ENCODE measurements at regions not wholly inside any gene's neighbourhood (a gene's known extent, or its start where the extent isn't known, plus 50 kb on each side); places are given as distances from the start of the nearest gene placed in this dataset.

DNA sequence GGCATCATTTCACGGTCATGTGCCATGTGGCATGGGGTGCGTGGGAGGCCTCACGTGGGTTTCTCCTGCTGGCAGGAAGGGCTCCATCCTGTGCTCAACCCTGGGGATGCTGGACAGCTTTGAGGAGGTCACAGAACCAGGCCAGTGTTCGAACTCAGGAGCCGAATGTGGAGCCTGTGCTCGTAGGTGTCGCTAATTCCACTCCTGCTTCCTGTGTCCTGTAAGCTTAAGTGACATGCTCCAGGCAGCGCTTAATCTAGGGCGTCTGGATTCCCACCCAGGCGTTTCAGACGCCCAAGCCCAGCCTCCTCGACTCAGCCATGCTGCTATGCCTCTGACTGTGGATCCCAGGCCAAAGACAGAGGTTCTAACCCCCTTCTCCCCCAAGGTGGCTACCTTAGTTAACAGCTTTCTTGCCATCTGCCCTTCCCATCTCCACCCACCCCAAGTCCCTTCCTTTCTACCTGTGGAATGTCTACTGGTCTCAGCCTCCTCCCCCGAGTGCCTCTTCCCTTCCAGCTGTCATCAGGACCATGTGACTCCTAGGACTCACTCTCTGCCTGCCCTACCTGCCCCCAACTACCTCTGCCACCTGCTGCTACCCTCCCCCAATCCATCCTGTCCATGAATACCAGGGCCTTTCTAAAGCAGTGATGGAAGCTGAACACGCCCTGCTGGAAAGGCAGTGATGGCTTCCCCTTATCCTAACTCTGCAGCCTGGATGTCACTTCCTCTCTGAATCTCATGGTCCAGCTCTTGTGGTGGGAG lies 255.1 kb downstream of the CDH26 start:
- DNase-seq (ENCODE audit: low read depth) = no peak

DNA sequence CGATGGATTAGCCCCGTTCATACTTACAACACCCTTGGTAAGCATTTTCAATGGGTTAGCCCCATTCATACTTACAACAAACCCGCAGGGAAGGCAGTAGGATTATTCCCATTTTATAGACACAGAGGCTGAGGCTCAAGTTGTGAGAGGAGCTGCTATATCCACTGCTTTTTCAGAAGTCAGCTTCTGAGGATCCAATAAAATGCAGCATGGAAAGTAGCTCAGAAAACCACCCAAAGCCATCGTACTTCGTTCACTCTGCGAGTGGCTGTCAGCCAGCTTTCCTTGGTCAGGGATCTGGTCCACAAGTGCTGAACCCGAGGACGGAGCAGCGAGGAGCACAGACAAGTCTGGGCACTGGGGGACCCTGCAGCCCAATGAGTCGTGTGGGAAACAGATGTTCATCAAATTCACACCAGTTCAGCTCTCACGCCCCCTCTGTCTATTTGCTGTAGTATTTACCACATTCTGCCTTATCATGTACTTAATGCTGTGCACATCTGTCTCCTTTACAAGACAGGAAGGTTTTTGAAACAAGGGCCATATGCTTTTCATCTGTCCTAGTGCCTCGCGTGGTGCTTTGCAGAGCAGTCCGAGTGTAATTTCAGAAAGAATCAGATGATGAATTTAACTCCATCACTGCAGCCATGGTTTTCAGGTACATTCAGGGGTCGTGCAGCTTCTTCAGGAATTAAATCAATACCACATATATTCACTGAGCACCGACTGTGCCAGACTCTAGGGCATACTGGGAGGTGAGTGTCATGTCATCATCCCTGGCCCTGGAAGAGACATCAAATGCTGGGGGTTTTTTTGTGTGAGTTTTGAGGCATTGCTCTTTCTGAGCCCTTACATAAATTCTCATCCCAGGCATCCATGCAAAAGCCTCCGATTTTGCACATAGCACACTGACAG lies 256.9 kb downstream of the CDH26 start:
- DNase-seq (ENCODE audit: low read depth) = no peak

DNA sequence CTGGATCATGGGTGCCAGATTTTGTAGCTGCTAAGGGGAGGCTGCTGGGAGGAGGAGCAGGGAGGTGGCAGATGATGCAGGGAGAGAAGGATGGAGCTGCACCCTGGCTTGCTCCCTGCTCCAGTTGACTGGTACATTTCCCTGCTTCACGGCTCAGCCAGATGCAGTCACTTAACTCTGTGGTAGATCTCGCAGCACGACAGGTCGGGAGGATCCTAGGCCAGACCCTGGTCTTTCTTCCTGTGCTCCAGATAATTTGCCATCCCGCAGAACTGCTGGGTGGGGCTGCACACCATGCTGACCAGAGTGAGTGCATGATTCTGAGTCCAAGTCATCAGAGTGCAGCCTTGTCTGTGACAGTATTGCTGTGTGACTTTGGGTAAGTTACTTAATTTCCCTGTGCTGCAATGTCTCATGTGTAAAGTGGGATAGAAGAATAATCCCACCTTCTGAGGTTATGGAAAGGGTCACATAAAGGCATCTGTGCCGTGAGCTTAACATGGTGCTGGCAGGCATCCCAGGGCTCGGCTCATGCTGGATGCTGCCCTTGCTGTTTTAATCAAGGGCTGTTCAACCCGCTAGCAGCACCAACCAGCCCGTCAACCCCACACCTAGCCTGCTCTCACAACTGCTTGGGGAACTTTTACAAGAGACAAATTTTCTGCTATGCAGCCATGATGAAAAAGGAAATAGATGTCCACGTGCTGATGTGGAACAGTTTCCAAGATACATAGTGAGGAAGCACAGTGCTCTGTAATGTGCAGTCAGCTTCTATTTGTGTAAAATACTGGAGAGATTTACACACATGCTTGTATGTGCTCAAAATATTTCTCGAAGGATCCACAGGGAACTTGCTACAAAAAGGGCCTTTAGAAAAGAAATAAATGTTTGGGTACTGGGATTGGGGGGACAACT lies 257.9 kb downstream of the CDH26 start:
- DNase-seq (ENCODE audit: low read depth) = no peak

DNA sequence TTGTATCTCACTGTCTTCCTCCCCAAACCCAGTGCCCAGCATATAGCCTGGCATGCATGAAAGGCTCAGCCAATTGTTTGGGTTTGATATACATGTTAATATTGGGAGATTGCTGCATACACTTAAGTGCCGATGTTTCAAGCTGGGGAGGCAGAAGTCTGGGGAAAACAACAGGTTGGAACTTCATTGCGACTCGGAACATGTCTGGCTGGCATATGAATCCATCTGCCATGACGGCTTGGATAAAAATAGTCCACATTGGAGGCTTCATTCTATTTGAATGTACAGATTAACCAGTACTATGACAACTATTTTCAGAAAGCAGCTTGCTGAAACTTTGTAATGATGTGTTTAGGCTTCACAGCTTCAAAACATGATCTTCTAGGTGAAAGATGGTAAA lies 261.0 kb downstream of the CDH26 start:
- DNase-seq (ENCODE audit: low read depth) = no peak

DNA sequence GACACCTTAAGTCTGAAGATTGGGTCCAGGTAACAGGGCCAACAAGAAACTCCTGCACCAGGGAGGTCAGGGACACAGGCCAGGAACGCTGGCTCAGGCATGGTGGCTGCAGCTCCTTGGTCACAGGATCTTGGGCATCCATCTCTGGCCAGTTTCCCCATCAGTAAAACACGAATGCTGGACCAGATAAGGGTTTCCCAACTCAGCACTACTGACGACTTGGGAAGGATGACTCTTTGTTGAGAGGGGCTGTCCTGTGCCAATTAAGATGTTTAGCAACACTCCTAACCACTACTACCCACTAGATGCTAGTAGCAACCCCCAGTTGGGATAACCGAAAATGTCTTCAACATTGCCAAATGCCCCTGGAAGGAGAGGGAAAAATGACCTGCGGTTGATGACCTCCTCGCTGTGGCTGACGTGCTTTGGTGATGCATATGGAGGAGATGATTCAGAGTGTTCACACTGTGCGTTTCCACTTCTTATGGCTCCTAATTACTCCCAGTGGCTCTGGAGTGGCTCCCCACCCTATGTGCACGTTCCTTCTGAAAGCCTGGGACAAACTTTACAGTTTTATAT lies 261.9 kb downstream of the CDH26 start:
- no peak for DNase-seq (ENCODE audit: low read depth)

DNA sequence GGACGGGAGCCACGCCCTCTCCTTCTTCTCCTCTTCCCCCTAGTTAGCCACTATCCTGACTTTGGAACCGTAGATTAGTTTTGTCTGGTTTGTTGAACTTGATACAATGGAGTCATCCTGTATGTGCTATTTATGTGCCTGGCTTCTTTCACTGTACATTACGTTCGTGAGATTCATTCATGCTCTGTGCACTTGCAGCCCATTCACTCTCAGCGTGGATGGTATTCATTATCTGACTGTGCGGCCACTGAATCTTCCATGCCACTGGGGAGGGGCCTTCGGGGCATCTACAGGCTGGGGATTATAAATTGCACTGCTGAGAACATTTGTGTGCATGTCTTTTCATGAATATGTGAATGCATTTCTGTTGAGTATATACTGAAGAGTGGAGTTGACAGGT lies 262.5 kb downstream of the CDH26 start:
- DNase-seq (ENCODE audit: low read depth) = no peak

DNA sequence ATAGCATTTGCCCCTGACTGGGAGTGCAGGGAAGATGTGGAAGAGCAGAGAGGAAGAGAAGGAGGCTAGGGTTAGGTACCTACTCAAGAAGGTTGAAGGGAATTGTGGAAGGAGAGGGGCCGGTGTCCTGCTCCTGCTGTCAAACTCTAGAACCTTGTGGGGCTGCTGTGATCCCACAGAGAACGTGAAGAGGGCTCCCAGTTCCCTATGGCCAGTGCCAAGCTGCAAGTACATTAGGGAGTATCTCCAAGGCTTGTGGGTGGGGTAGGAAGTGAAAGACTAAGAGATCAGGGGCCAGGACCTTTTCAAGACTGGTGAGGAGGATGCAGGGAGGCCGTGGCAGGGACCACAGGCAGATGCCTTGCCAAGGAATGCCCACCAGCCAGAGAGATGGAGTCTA lies 263.4 kb downstream of the CDH26 start:
- no peak for DNase-seq (ENCODE audit: low read depth)

DNA sequence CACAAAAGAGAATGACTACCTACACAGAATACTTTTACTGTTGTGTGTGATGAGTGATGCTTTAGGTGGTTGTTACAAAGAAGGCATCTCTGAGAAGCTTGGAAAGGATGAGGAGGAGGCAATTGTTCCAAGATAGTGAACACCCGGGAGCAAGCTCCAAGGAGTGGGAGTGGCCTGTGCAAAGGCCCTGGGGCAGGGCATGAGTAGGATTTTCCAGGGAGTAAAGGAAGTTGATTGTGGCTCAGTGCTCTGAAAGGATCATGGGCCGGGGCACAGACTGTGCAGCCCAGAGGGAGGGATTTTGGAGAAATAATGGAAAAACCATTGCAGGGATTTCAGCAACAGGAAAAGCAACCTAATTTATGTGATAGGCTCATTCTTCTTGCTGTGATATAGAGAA lies 264.3 kb downstream of the CDH26 start:
- no peak for DNase-seq (ENCODE audit: low read depth)

DNA sequence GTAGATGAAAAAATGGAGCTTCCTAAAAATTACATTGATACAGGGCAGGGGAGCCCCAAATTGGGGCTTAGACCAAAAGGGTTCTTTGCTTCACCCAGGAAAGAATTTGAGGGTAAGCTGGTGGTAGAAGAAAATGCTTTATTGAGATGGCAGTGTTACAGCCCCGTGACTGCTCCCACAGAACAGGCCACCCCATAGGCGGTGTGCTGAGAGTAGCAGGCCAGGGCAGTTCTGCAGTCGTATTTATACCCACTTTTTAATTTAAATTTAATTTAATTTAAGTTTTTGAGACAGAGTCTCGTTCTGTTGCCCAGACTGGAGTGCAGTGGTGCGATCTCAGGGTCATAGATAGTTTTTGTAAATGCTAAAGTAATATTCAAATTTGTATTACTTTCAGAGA lies 265.0 kb downstream of the CDH26 start:
- DNase-seq (ENCODE audit: low read depth) = no peak

DNA sequence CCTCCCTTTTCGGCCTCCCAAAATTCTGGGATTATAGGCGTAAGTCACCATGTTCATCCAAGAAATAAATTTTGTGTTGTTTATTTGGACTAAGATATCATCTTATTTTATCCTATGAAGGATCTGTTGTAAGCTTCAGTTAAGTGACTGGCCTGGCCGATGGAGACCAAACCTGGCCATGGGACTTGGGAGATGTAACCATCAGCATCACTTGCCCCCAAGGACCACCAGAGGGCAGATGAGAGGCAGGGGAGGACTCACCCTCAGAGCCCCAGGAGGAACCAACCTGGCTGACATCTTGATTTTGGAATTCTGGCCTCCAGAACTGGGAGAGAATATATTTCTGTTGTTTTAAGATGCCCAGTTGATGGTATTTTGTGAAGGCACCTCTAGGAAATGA lies 266.7 kb downstream of the CDH26 start:
- no peak for DNase-seq (ENCODE audit: low read depth)

DNA sequence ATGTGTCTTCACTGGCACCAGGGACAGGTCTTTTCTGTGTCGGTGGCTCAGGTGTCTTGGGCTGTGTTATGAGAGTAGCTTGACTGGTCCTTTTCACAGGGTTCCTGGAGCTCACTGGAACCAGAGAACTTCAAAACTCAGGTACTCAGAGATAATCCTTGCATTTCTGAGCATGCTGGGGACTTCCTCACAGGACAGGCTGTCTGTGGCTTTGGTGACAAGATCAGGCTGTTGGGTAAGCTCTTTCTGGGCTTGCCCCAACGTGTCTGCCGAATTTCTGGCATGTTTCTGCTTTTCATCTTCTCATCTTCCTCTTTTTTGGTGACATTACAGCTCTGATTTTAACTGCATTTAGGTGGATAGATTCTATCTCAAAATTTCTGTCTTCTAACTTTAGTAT lies 270.0 kb downstream of the CDH26 start:
- DNase-seq (ENCODE audit: low read depth) = no peak

DNA sequence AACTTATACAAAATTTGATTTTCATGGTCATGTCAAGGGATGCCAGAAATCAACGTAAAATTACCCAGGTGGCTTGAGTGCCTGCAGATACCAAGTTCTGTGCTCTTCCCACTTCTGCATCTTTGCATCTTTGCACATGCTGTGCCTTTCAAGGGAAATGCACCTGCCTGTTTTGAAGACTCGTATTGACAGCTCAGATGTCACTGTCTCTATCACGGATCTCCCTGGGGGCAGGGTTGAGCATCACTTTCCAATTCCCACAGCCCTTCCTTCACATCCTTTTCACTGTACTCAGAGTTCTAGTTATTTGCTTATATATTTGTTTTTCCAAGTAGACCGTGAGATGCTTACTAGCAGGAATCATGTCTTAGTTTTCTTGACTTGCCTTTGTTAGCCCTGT lies 274.2 kb downstream of the CDH26 start:
- no peak for DNase-seq (ENCODE audit: low read depth)

DNA sequence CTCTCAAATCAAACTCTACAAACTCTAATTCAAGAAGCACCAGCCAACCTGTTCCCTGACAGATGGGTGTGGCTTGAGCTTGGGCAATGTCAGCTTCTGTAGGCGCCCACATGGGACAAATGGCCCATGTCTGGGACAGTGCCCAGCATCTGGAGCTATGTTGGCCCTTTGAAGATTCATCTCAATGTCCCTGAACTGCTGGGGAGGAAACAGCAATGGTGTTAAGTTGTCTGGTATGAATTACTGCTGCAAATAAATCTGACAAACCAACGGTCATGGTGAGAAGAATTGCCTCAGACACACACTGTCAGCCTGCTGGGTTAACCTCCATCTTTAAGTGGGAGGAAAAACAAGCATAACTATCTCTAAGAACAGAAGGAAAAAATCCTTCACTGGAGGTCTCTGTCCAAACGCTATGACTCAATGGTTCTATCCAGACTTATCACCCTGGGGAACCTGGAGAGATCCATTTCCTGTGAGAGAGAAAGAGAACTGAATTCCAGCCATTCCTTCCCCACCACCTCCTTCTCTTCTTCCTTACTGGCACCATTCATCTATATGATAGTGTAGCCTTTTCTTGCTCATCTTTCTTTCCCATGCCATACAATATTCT lies 274.9 kb downstream of the CDH26 start:
- no peak for DNase-seq (ENCODE audit: low read depth)

DNA sequence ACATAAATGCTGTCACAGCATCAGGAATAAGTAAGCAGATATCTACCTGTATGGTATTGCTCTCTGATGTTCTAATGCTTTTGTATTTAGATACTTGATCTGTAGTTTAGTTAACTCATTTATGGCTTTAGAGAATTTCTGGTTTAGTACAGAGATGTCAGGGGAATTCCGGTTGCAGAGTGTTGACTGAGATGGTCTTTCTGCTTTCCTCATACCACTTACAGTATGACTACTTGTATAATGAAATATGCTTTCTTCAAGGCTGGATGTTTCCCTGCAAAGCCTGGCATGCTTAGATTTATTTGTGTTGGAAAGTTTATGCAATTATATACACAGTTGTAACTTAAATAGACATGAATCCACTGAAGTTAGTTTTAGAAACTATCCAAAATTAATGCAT lies 278.4 kb downstream of the CDH26 start:
- no peak for DNase-seq (ENCODE audit: low read depth)

DNA sequence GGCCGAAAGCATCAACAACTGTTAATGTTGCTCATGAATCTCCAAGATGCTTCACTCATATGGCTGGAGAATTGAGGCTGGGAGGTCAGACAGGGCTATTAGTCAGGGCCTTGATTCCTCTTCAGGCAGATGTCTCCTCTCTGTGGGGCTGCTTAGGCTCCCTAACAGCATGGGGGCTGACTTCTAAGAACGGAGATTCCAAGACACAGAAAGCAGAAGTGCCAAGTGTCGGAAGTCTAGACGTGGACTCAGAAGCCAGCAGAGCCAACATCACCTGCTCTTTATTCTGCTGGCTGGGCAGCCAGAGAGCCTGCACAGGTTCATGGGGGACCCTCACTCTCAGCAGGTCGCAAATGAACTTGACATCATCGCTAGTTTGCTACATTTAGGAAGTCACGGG lies 279.8 kb downstream of the CDH26 start:
- no peak for DNase-seq (ENCODE audit: low read depth)

DNA sequence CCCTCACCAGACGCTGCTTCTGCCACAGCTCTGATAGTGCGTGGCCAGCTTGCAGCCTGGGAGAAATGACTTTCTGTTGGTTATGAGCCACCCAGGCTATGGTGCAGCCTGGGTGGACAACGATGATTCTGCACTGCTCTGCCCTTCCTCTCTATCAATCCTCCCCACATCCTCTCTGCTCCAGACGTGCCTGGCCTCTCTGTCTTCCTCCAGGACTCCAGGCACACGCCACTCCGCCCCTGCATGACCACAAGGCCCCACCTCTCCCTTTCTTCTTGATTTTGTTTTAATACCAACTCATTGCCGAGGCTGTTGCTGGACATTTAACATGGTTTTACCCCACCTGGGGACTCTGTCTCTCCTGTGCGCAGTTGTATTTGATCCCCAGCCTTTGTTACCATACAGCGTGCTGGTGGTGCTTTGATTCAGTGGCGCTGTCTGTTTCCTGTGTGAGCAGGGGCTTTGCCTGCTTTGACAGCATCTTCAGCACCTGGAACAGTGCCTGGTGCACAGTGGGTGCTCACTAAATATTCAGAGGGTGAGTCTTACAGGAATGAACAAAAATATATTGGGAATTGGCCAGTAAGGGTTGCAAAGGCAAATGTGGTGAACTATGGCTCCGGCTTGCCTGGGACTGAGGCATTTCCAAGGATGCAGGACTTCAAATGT lies 280.9 kb downstream of the CDH26 start:
- DNase-seq (ENCODE audit: low read depth) = no peak

DNA sequence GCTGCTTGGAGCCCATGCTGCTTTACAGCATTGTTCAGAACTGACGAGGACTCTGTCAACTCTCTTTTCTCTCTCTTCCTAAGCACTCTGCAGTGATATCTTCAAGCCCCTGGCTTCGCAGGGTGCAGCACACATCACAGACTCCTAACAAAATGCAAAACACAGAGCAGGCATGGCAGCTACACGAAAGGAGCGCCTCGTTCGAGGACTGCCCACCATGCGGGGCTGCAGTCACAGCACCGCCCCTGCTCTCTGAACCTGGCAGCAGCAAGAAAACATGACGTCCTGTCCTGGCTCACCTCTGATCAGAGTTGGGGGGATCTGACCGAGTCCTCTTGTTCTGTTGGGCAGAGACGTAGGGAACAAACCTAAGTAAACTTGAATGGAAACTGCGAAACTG lies 281.7 kb downstream of the CDH26 start:
- DNase-seq (ENCODE audit: low read depth) = no peak

DNA sequence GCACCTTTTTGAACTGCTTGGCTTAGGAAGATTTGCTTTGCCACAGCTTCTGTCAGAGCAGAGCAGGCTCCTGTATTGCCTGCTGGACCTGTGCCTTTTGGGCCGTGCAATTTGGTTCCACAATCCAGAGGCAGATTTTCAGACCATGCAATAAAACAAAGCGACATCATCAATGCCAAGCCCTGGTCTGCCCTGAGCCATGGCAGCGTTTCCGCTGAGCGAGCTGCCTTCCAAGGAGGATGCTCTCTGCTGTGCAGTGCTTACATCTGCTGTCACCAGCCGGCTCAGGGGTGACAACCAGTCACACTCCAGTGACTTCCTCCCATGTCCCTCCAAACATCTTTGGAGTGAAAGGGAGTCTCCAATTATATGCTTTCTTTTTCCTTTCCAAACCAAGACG lies 282.2 kb downstream of the CDH26 start:
- DNase-seq (ENCODE audit: low read depth) = no peak

DNA sequence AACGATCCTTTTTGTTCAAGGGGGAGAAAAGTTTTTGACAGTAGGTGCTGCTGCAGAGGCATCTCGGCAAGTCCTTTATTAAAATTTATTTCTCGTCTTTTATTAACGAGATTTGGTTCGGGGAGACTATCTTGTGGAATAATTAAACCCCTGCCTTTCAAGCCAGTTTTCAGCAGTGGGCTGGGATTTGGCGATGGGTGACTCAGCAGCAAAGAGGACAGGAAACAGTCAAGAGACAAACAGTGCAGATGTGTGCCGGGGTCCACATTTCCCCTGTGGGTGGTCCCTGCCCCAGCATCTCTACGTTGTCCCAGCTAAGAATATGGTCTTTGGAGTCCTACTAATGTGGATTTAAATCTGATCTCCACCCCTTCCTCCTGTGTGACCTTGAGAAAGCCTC lies 282.8 kb downstream of the CDH26 start:
- no peak for DNase-seq (ENCODE audit: low read depth)

DNA sequence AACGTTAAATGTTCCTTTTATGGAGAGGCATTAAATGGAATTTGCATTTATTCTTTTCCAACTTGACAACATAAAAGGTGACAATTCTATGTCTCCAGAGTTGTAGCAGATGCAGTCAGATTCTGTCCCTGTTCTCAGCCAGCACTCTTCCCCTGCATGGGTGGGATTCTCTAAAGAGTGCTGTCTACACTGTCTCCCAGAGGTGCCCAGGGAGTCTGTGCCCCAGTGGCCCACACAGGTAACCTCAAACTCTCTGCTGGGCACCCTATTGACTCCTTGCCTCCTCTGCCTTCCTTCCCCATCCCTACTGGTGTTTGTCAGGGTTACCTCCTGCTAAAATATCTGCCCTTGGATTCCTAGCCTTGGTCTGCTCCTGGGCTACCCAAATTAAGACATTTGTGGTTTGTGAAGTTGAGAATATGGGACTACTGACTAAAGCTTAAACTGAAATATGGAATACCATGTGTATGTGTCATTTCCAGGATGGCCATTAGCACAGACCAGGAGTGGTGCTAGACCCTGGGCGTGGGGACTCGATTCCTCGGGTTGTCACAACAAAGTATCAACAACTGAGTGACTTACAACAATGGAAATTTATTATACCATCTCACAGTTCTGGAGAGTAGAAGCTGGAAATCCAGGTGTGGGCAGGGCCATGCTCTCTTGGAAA lies 284.7 kb downstream of the CDH26 start:
- peak; percentile 71 for DNase-seq (ENCODE audit: low read depth)

All from HS-5 (cell line).